OCI-M1 (cell line): ENCODE measurements at regions not wholly inside any gene's neighbourhood (a gene's known extent, or its start where the extent isn't known, plus 50 kb on each side); places are given as distances from the start of the nearest gene placed in this dataset.
"Not testable (repeated sequence)": the region's sequence is repeated elsewhere in the genome, so short reads cannot be mapped to it uniquely, and the experiment has no call there.

Source experiments
- DNase-seq: peaks from one replicate; lab custom pipeline; 2025; lab: John Stamatoyannopoulos, UW

DNA sequence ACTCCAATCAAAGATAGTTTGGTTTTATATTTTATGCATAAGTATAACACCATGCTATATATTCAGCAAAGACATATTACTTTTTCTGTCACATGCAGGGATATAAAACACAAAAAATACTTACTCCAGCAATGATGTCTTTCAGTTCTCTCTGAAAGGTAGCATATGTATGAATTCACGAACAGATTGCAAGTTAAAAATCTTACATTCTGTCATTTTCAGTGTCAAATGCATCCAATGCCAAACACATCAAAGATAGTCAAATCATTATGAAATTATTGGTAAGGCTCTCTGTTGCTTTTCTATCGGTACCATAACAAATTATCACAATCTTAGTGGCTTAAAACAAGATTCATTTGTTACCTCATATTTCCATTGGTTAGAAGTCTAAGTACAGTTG lies 492.0 kb upstream of the KIF2B start:
- no peak for DNase-seq

DNA sequence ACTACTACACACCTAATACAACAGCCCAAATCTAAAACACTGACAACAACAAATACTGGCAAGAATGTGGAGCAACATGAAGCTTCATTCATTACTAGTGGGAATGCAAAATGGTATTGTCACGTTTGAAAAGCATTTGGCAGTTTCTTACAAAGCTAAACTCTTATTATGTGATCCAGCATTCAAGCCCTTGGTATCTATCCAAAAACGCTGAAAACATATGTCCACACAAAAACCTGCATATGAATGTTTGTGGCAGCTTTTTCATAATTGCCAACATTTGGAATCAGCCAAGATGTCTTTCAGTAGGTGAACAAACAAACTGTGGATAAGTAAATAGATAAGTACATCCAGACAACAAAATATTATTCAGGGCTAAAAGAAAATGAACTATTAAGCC lies 501.1 kb upstream of the KIF2B start:
- no peak for DNase-seq

DNA sequence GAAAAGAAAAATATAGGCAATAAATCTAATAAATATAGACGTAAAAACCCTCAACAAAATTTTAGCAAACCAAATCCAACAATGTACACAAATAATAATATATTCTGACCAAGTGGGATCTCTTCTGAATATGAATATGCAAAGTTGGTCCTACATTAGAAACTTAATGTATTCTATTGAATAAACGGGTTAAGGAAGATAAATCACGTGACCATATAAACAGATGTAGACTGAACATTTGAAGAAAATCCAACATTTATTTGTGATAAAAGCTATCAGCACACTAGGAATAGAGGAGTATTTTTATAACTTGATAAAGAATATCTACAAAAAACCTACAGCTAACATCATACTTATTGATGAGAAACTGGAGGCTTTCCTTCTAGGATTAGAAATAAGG lies 502.8 kb upstream of the KIF2B start:
- DNase-seq: no peak

DNA sequence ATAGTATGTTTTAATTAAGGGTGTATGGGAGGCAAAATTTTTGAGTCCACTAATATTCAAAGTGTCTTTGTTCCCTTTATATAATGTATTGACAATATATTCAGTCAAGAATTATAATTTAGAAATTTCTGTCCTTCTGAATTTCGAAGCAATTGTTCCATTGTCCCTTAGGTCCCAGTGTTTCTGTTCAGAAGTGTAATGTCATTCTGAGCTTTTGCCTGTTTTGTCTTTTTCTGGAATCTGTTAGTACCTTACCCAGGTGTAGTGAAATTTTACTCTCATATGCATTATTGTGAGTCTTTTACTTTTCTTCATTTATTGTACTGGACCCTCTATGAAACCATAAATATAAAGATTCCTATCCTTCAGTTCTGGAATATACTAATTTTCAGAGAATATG lies 505.7 kb upstream of the KIF2B start:
- DNase-seq: no peak

DNA sequence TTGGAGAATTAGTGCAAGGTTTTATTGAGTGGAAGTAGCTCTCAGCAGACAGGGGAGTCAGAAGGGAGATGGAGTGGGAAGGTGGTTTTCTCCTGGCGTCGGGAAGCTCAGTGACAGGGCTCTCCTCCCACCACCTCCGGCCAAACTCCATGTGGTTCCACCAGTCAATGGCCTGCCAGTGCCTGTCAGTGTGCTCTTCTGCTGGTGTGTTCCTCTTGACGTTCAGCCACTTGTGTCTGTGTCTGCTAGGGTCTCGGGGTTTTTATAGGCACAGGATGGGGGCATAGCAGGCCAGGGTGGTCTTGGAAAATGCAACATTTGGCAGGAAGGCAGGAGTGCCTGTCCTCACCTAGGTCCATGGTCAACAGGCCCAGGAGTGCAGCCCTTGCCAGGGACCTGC lies 506.7 kb upstream of the KIF2B start:
- no peak for DNase-seq

DNA sequence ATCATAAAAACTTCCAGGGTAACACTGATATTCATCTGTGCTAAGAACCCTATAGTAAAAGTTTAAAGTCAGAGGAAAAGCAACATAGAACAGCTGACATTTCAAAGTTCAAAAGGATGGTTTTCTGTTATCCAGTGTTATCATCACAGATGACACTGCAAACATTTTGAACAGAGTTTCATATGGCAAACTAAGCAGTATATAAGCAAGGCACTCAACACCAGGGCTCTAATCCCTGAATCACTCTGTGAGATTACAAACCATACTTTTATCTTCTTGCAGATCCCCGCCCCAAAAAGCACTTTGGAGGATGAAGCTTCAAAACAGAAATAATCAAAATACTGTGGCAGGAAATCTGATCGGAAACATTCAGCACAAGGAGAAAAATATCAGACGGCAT lies 508.2 kb upstream of the KIF2B start:
- DNase-seq: no peak

DNA sequence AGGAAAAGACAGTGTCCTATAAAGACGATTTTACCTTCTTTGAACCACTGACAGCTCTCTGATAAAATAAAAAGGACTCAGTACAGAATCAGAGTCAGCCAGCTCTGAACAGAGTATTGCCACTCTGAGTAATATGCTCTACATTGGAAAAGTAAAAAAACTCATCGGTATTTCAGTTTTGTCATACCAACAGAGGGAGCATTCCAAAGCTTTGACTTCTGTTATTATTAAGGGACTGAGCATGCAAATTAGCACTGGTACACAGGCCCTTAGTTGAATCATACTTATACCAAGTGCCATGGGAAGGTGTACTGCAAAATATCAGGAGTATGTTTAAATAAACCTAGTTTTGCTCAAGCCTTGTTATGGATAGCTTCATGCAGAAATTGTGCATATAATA lies 509.0 kb upstream of the KIF2B start:
- no peak for DNase-seq

DNA sequence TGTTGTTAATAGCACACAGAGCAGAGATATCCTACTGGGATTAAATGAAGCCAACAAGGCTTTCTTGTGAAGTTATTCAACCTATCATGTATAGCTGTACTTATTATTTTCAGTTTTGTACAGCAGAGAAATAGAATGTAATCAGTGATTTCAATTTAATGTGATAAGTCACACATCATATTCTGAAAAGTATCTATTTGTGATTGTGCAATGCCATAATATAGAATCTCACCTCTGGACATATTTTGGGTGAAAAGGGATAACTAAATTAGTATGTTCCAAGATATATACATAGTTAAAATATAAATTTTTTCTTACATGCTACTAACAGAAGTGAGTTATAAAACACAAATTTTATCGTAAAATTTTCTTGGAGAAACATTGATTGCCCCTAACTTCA lies 544.3 kb upstream of the KIF2B start:
- no peak for DNase-seq

DNA sequence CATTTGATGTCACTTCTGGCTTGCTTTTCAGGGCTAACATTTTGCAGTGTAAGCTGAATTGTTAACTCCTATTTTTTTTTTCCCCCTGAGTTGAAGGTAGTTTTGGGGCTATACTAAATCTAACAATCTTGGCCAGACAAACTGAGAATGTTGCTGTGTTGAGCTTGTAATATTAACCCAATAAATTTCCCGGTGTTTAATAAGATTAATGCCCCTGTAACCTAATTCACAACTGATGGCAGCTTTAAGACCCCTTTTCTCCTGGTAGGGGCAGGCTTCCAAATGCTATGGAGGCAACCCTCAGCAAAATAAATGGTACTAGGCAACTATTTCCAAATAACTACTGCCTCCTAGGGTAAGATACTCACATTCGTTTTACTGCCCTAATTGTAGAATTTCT lies 549.6 kb upstream of the KIF2B start:
- DNase-seq: no peak

DNA sequence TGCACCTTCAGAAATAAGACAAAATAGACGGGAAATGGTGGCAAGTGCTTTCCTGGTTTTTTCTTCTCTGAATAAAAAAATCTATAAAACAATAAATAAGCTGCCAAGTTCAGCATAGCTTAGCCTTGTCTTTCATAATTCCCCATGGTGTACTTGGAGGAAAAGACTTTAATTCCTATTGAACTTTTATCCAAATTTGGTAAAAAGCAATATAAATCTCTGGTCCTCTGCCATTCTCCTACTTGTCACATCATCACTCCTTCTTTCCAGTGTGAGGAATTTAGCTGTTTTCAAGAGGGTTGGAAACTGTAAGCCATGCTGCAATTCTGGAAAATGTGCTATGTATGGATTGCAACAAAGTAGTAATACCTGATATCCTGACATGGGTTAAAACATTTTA lies 551.8 kb upstream of the KIF2B start:
- no peak for DNase-seq

DNA sequence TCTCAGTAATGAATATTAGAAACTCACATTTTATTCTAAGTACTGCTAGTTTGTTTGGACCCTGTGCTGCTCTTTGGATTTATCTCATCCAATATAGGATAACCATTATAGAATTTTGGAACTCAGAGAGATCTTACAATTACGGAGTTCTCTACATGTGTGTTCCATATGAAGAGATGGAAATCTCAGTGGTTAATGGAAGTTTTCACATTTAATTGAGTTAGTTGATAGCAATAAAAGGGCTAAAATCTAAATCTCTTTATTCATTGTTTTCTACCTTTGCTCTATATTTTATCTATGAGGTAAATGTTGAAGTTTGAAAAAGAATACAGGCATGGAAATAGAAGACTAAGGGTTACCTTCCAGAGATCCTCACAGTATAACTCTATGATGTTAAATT lies 558.0 kb upstream of the KIF2B start:
- DNase-seq: no peak

DNA sequence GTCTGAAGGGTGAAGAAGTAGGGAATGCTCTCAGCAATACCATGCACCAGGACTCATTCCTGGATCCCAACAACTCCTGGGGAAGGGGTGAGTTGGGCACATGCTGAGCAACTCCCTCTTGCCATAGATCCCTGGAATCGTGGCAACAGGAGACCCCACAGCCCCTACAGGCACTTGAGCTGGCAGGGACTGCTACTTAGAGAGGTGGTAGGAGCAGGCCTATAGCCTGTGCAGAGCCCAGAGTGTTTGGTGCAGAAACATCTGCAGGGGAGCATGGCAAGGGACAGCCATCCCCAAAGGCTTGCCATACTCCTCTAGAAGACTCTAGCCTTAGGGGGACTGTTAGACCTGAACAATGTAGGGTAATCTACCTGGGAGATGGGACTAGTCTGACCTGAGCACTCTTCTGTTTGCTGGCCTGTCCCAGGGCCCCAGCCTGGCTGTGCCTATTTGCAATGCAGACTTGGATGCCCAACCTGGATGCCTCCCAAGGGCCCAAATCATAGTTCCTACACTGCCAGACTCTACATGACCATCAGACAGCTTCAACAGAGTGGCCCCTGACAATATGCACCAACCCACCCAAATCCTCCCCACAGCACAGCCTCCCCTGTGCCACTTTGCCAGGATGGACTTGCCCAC lies 568.6 kb upstream of the KIF2B start:
- no peak for DNase-seq

DNA sequence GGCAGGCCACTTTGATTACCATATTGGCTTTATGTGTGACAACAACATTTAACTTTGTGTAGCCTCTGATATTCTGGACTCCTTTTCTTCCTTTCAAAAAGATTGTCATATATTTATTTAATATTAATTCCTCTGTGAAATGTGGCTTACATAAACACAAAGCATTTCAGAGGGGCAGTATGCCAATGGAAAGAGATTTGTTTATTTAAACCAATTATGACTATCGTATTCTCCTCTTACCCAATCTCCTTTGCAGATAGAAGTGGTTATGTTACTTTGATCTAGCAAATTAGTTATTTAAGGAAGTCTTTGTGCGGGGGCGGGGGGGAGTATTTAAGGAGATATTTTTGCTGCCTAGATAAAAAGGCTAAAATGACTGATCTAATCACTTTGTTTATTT lies 573.7 kb upstream of the KIF2B start:
- DNase-seq: no peak

DNA sequence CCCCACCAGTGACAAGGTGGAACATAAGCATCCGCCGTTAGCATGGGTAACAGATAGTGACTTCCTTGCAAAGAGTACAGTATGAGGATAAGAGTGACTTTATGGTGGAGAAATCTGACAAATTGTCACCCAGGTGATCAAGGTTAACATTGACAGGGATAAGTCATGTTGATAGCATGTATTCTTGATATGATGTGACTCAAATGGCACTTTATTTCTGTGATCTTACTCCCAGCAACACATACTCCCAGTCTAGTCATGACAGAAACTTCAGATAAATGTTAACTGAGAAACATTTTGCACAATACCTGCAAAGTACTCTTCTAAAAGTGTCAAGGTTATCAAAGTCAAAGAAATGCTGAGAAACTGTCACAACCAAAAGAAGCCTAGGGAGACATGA lies 588.6 kb upstream of the KIF2B start:
- DNase-seq: no peak

DNA sequence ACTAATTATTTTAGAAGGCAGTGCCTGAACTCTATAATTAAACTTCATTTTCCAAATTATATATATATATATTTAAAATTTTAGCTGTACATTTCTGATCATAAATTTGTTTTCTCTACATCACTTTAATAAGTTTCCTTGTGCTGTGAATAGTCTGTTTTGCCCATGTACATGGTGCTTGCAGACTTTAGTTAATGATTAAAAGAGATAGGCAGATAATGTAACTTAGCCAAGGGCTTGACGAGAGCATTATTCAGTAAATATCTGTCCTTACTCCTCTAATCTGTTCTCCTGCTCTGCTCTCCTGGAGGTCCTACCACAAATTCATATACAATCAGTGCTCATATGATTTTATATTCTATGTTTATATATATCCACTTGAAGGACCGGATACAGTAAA lies 595.2 kb upstream of the KIF2B start:
- no peak for DNase-seq

DNA sequence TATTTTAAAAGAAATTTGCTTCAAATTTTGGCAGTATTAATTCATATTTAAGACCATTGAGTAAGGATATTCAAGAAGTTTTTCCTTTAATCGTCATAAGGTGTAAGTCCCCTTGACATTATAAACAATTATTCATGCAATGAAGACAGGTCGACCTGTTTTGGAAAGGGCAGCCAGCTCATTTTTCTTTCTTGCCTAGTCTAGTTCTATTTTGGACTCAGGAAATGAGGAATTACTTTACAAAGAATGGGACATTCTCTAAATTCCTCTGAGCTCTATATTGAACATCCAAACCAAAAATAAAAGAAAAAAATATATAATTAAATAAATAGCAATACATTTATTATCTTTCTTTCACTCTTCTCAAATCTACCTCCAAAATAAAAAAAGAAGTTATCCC lies 595.6 kb upstream of the KIF2B start:
- no peak for DNase-seq

DNA sequence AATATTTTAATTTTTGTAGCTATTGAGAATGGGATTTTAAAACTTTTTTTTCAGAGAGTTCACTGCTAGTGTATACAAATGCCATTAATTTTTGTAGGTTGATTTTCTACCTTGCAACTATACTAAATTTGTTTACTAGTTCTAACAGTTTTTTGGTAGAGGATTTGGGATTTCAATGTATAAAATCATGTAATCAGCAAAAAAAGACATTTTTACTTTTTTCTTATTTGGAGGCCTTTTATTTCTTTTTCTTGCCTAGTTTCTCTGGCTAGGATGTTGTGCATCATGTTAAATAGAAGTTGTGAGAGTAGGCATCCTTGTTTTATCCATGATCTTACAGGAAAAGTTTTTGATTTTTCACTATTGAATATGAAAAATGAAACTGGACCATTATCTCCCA lies 602.9 kb upstream of the KIF2B start:
- no peak for DNase-seq

DNA sequence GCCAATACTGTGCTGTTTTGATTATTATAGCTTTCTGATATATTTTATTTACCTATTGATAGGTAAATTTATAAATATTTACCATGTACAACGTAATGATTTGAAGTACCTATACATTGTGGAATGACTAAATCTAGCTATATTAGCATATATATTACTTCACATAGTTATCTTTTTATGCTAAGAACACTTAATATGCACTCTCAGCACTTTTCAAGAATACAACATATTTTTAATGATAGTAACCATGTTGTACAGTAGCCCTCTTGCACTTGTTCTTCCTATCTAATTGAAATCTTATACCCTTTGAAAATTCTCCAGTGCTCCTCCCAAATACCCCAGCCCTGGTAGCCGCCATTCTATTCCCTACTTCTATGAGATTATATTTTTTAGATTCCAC lies 604.0 kb upstream of the KIF2B start:
- no peak for DNase-seq

DNA sequence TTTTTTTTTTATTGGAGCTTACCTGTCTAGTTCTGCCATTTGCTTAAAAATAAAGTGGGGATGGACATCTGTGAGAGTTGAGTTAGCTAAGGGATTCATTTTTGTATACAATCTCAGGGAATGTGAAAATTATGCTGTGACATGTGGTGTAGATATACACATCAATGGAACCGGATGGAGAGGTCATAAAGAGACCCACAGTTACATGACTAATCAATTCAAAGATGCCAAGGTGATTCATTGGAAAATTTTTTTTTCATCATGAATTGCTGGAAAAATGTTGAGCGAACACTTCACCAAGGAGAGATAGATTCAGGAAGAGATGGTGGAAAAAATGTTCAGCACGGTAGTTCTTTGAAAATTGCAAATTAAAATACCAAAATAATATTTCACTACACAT lies 605.4 kb upstream of the KIF2B start:
- DNase-seq: no peak

DNA sequence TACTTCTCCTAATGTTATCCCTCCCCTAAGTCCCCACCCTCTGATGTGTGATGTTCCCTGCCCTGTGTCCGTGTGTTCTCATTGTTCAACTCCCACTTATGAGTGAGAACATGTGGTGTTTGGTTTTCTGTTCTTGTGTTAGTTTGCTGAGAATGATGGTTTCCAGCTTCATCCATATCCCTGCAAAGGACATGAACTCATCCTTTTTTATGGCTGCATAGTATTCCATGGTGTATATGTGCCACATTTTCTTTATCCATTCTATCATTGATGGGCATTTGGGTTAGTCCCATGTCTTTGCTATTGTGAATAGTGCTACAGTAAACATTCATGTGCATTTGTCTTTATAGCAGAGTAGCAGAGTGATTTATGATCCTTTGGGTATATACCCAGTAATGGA lies 613.8 kb upstream of the KIF2B start:
- not testable (repeated sequence) for DNase-seq

DNA sequence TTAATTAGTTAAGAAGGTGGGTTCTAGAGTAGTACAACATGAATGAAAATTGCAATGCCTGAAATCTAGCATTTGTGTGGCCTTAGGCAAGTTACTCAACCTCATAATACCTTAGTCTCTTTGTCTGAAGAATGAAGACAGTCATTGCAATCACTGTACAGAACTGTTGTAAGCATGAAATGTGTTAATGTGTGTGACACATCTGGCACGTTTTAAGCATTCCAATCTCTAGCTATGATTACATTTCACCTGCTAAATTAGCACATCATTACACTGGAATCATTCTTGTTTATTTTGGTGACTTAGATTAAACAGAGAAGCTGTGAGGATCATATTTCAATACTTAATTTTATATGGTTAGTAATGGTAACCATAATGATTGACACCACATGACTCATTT lies 629.7 kb upstream of the KIF2B start:
- DNase-seq: no peak

DNA sequence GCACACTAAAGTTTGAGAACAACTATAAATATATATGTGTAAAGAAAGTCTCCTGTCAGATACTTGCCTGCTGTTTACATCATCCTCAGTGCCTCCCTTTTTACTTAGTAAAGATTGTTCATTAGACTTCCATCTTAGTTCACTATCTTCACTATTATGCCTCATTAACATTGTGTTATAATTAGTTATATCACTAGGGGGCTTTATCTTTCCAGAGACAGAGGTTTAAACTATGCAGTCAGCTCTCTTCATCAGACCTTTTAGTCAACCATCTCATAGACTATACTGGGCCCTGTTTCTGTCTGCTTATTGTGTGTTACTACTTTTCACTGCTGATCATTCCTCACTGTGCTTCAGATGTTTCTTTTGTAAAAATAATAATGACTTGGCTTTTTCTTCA lies 630.8 kb upstream of the KIF2B start:
- peak; percentile 26 for DNase-seq

DNA sequence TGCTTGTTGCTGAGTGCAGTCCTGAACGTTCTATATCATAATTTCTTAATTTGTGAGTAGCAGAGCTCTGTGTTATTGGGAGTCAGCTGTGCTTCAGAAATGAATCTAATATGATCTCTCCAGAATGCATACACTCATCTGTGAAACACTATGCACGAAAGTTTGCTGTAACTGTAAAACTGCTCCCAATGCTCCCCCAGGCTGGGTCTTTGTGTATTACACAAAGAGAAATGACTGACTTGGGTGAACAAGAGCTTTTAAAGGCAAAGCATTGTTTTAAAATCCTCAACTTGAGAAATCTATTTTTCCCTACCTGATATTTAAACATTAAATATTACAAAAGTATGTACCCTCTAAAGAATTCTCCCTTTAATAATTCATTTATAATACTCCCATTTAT lies 636.7 kb upstream of the KIF2B start:
- DNase-seq: no peak

DNA sequence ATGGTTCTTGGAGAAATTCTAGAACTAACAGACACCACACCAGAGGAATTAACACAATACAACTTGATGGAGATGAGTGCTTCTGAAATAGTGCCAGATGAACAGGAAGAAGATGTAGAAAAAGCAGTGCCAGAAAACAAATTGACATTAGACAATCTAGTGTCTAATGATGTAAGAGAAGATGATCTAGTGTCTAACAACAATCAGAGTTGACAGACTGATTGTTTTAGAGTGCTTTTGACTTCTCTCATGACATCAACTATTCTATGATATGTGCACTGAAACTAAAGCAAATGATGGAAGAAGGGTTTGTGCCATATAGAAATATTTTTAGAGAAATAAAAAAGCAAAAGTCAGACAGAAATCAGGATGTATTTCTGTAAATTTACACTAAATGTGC lies 646.1 kb upstream of the KIF2B start:
- DNase-seq: no peak

DNA sequence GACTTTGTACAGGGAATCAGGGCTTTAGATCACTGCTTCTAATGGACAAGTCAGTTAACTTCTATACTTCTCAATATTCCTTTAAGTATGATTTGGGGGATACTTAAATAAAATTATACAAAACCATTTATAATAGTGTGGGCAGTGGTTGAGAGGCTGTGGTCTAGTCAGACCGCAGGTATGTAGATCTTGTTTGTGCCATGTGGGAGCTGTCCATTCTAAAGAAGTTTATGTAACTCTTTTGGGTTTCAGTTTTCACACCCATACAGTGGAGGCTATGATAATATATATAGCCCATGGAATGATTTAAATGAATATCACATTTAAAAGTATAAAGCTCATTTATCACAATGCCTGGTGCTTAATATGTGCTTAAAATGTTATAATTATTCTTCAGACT lies 654.3 kb upstream of the KIF2B start:
- peak; percentile 33 for DNase-seq
